Iris pigment epithelial cell (primary cell): ENCODE measurements at regions not wholly inside any gene's neighbourhood (a gene's known extent, or its start where the extent isn't known, plus 50 kb on each side); places are given as distances from the start of the nearest gene placed in this dataset.

ENCODE experiments used
- DNase-seq: peaks from one replicate; pipeline ENCODE4 v3.0.0-alpha.2; 2011; ENCODE audit warnings: low read depth

- no peak for DNase-seq
Observed at GRCh38 chr9:25613709-25614108, 64.5 kb downstream of the TUSC1 start.

DNA sequence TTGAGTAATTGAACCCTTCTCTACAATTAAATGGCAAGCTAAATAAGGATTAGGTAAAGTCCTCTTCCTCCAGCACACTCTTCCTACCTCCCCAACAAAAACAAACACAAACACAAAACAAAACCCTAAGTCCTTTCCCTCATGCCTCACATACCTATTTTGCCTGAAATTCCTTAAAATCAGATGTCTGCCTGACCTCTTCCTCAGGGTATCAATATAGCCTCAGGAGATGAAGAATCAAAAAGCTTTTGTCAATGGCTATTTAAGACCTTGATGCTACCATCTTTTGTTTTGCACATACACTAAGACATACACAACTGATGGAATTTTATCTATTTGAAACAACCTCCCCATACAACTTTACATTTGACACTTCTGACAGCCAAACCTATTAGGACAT, 75.1 kb downstream of the TUSC1 start:
- no peak for DNase-seq

DNA sequence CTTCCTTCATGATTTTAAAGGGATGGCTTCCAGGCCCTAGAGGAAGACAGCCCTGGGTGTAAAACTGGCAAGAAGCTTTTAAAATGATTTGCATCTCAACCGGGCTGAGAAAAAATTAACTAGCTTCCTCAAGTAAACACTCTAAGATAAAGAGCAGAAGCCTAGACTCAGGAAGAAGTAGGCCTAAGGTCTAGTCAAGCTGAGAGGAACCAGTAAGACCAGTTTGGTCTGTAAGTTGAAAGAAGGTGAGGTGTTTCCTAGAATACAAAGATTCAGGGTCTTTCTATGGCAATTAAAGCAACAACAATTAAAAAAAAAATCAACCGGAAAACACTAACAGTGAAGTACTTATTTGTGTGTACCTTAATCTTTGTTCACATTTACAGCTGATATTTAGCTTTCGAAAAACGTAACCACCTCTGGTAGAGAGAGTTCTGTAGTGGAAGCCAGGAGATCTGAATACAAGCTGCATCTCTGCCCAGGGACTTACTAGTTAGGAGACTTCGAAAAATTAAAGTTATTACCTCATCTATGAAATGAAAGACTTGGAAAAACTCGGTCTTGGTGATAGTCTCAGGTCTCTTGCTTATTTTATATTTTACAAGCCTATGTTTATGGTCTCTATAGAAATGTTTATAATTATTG, 75.7 kb downstream of the TUSC1 start:
- no peak for DNase-seq

DNA sequence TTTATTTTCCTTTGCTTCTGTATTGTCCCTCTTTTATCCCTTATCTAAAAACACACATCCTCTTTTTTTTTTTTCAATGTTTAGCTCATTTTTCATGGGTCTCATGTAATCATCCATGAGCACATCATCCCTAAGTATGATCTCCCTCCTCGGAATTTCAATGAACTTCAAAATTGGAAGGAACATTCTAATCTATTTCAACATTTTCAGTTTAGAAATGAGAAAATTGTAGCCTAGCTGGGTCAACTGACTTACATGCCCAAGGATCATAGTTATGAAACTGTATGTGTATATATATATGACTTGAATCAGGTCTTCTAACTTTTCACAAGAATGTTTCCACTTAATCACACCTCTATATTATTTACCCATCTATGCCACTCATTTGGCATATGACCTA, 77.7 kb downstream of the TUSC1 start:
- no peak for DNase-seq

DNA sequence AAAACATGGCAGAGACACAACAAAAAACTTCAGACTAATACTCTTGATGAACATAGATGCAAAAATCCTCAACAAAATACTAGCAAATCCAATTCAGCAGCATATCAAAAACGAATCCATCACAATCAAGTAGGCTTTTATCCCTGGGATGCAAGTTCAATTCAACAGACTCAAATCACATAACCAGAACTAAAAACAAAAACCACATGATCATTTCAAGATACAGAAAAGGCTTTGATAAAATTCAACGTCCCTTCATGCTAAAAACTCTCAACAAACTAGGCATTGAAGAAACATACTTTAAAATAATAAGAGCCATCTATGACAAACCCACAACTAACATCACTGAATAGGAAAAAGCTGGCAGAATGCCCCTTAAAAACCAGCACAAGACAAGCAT, 93.6 kb downstream of the TUSC1 start:
- DNase-seq, result no peak

- DNase-seq, result no peak
Observed at GRCh38 chr9:25573281-25573680, 105.0 kb downstream of the TUSC1 start.

- no peak for DNase-seq
Observed at GRCh38 chr9:25571491-25571890, 106.8 kb downstream of the TUSC1 start.

DNA sequence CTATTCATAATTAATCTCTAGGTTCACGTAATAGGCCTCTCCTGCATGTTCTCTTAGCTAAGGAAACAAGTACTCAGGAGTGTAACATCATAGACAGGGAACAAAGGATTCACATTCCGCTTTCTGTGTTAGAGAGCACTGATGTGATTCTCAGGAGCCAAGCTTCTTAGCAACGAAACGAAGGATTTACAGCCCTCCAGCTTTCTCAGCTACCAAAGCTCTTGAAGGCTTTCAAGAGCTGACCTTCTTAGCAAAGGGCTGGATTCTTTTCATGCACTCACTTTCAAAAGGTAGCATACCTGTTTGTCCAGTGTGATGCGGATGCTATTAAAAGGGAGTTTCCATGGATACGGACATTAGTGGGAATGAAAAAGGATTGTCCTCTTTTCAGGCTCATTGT, 107.4 kb downstream of the TUSC1 start:
- no peak for DNase-seq

- DNase-seq, result no peak
Observed at GRCh38 chr9:25562101-25562500, 116.1 kb downstream of the TUSC1 start.

DNA sequence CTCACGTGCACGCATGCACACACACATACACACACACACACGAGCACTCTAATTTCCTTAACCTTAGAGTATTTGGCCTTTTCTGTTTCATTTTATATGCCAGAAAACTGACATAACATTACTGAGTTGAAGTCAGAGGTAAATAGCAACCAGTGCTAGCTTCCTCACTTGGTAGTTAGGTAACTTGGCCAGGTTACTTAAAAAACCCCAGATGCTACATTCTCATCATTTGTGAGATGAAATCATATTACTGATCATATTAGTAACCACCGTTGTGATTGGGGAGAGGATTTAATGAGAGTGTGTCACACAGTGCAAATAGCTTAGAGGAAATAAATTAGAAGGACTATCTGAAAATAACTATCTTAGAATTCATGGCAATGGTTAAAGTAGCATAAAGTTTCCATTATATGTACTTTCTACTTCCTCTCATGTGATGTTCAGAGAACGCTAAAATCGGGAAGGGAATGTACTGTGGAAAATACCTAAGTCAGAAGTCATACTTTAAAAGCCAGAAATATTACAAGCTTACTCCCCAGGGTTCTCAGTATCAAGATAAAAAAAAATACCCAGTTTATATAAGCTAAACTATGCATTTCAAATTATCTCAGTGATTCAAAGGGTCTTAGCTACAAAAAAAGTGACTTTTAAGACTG, 120.5 kb downstream of the TUSC1 start:
- DNase-seq, result no peak

- no peak for DNase-seq
Observed at GRCh38 chr9:25556540-25556939, 121.7 kb downstream of the TUSC1 start.

- DNase-seq, result no peak
Observed at GRCh38 chr9:25548847-25549246, 129.4 kb downstream of the TUSC1 start.

- DNase-seq, result no peak
Observed at GRCh38 chr9:25543806-25544205, 134.4 kb downstream of the TUSC1 start.

DNA sequence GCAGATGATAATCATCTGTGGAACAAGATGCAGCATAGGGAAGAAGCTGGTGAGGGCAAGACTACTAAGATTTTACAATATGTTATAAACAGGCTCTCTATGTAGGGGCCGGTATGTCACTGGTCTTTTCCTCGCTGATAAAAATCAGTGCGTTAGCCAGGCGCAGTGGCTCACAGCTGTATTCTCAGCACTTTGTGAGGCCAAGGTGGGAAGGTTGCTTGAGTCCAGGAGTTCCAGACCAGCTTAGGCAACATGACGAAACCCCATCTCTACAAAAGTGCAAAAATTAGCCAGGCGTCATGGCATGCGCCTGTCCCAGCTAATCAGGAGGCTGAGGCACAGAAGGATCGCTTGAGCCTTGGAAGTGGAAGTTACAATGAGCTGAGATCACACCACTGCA, 135.9 kb downstream of the TUSC1 start:
- no peak for DNase-seq

DNA sequence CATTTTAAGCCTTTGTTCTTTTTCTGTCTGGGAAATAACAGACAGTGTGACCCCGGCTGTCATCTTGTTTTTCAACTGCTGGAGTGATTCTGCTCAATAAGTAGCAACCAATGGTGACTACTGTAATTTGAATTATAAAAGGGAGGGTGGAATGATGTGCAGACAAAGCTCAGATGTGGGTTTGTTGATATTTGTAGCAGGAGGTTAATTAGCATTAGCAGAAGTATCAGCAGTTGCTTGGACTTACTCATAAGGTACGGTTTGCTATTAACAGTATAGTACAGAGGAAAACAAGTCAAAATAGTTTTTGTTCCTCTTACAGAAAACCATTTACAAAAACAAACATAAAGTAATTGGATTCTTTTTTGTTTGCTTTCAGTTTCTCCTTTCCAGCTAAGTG, 140.4 kb downstream of the TUSC1 start:
- DNase-seq, result no peak

DNA sequence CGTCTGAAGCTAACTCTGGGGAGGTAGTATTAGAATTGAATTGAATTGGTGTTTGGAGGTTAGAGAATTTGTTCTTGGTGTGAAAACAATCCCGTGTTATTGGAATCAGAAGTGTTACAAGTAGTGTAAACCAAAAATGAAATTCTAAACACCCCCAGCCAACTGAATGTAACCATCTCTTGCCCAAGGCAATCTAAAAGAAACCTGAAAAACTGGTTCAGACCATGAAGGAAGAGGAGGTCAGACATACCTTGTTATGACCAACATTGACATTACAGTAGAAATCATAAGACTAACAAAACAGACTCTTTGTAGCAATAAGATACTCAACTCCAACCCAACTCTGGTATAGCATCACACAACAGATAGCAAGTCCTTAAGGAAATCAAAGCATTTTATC, 159.0 kb downstream of the TUSC1 start:
- no peak for DNase-seq

DNA sequence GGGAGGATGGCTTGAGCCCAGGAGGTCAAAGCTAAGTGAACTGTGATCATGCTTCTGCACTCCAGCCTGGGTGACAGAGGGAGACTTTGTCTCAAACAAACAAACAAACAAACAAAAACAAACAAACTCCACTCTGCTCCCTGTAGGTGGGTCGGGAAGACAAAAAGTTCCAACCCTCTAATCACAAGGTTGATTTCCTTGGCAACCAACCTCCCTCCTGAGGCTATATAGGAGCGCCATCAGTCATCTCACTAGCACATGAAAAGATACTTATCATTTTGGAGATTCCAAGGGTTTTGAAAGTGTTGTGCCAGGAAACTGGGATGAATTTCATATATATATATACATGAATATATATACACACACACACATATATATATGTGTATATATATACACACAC, 160.5 kb downstream of the TUSC1 start:
- DNase-seq, result no peak

DNA sequence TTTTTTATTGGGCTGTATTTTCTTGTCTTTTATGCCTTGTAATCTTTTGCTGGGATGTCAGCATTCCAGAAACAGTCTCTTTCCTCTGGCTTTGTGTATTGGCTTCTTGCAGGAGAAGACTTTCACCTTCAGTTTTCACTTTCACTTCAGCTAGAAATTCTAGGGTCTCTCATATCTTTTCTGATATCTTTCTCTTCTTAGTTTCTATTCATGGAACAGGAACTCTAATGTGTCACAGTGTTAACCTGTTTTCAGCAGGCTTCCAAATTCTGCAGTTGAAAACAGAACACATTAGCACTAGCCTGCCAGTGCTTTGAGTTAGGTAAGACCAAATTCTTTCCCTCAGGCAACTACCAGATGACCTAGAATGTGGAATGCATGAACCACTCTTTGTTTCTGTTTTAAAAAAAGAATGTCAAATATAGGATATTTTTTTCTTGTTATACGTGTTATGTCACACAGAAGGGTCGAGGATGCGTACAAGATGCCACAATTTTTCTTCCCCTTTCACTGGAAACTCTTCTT, 164.7 kb downstream of the TUSC1 start:
- DNase-seq, result no peak

- no peak for DNase-seq
Observed at GRCh38 chr9:25505644-25506043, 172.6 kb downstream of the TUSC1 start.

- DNase-seq, result no peak
Observed at GRCh38 chr9:25481372-25481771, 196.9 kb downstream of the TUSC1 start.

GRCh38 chr9:25480696-25481095, 197.5 kb downstream of the TUSC1 start:
- DNase-seq, result no peak

GRCh38 chr9:25472681-25473080, 205.6 kb downstream of the TUSC1 start:
- DNase-seq, result no peak

GRCh38 chr9:25472085-25472607, 206.1 kb downstream of the TUSC1 start:
- no peak for DNase-seq

- no peak for DNase-seq
Observed at GRCh38 chr9:25461416-25461815, 216.8 kb downstream of the TUSC1 start.
